SKM-1 treated with dmso at 0.1 percent for 144 hours (cell line): ENCODE measurements at regions not wholly inside any gene's neighbourhood (a gene's known extent, or its start where the extent isn't known, plus 50 kb on each side); places are given as distances from the start of the nearest gene placed in this dataset.
A peak's percentile ranks its signal among the peaks of the same experiment; 100 is the strongest.
"Not testable (repeated sequence)": the region's sequence is repeated elsewhere in the genome, so short reads cannot be mapped to it uniquely, and the experiment has no call there.

Experiments
- DNase-seq: peaks from one replicate; lab custom pipeline; 2025; ENCODE audit not compliant: unreplicated experiment; lab: John Stamatoyannopoulos, UW

DNA sequence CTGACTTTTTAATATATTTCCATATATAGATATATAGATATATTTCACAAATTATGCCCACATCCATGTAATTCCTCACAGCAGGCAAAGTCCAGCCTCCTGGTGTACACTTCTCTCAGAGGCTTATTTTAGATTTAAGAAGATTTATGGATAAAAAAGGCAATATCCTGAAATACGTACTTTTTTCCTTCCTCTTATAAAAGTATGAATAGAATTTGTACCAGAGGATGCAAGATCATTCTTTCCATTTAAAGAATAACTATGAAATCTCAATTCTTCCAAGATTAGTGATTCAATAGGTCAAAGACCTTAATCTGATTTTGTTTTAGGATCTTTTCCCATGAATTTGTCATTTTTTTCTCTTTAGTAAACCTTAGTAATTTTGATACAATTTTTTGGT, 597.9 kb upstream of the TBL1XR1 start:
- no peak for DNase-seq

DNA sequence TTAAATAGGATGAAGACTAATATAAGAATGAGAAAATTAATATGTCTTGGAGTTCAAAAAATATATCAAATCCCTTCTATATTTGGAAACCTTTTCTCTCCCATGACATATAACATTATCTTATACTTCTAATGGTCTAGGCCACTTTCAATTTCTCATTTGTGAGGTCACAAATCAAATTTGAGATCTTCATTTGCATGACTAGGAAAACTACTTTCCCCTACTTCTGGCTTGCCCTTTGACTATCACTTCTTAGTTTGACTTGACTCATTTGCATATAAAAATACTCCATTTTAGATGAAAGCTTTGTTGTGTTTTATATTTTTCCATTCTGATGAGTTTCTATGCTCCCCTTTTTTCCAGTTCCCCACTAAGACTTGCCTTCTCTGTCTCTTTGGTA, 598.6 kb upstream of the TBL1XR1 start:
- no peak for DNase-seq

DNA sequence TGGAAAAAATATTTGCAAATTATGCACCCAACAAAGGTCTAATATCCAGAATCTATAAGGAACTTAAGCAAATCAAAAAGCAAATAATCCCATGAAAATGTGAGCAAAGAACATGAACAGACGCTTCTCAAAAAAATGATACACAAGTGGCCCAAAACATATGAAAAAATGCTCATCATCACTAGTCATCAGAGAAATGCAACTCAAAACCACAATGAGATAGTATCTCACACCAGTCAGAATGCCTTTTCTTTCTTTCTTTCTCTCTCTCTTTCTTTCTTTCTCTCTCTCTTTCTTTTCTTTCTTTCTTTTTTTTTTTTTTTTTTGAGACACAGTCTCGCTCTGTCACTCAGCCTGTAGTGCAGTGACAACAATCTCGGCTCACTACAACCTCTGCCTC, 602.9 kb upstream of the TBL1XR1 start:
- DNase-seq: not testable (repeated sequence)

DNA sequence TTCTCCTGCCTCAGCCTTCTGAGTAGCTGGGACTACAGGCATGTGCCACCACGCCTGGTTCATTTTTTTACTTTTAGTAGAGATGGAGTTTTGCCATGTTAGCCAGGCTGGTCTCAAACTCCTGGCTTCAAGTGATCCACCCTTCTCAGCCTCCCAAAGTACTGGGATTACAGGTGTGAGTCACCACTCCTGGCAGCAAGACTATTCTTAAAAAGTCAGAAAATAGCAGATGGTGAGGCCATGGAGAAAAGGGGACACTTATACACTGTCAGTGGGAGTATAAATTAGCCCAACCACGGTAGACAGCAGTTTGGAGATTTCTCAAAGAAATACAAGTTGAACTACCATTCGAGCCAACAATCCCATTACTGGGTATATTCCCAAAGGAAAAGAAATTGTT, 603.3 kb upstream of the TBL1XR1 start:
- no peak for DNase-seq

DNA sequence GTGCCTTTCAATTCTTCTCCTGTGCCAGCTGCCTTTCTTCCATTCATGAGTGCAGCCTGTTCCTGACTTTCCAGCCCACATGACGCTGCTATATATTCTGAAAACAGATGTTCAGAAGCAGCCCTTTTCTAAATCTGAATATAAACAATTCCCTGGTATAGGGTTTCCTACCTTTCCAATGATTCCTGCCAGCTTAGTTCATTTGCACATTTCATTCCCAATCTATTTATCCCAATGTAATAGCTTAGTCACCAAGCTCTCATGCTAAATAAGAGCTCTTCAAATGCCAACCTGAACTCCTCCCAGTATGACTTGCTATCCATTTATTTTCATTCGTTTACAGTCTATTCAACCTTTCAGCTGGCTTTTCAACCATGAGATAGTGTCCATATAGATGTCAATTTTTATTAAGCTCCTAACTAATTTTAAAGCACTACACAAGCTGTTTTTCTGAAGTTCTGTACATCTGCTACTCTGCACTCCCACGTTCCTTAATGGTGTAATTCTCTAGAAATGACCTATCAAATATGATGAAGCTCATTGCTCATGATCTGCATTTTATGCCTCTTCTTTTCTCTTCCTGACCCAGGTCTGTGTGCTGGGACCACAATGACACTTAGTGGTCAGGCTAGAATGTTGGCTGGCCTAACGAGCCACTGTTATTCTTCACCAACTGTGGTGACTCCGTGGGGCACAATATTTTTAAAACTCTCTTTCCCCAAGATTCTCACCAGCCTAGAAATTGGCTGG, 605.0 kb upstream of the TBL1XR1 start:
- DNase-seq: no peak

DNA sequence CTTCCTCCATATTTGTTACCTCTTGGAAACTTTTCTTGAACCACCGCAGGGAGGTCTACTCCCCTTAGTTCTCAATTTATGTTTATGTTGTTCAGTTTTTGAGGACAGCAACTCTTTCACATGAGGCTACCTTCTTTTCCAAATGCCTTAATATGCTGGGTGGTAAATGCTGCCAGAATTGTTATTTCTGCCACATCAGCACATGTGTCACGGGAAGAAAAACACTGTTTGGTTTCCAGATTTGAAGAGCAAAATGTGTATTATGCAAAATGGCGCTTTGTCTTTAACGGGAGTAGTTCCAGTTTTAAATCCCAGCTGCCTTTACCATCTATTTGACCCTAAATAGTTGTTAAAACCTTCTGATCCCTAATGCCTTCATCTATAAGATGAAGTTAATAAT, 606.2 kb upstream of the TBL1XR1 start:
- DNase-seq: no peak

DNA sequence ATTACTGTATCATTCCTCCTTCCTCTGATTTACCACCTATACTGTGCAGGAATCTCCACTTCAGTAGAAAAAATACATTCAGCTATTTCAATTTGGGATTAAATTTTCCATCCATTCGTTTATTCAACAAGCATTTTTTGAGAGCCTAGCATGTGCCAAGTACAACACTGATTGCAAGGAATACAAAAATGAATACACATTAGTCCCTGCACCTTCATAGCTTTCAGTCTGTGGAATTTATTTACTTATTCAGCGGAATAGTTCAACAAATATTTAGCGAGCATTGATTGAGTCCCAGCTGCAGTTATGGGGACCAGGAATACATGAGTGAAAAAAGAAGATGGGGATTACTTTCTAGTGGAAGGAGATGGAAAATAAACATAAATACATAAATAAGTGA, 606.8 kb upstream of the TBL1XR1 start:
- DNase-seq: no peak

DNA sequence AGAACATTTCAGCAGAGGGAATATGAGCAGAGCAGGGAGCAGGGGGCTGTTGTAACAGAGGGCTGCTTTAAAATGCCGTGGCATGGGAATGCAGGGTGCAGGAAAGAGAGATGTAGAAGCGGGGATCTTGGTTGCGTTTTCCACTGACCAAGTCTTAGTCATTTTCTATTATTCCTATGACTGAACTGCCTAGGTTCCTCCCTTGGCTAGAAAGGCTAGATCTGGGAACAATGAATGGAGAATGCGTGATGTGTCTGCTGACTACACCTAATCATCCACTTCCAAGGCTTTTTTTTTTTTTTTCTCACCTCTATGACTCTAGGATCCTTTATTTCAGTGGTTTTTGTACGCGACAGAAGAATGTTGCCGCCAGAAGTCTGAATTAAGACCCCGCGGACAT, 607.4 kb upstream of the TBL1XR1 start:
- no peak for DNase-seq

DNA sequence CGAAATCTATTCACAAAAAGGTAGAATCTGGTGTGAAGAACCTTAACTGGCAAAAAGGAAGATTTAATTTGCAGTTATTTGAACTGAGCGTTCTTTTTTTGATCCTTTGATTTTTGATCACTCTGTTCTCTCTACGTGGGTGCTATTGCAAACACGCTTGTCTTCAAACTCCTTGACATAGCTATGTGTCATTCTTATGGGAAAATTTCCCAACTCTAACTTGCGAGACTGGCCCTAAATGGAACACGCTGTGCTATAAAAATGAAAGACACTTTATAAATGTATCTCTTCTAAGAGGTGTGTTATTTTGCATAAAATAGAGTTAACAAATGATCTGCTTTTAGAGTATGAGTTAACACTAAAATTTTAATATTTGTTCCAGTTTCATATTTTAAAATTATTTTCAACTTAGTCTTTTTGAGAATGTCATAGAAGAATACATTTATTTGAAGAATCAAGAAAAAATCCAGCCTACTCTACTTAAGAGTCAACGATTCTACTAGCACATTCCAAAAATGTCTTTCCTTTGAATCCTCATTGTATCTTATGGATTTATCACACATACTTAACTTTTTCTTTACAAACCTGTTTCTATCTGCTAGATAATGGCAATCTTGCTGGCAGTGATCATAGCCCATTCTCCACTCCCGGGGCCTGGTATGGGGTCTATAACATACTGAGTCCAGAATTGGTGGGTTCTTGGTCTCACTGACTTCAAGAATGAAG, 610.0 kb upstream of the TBL1XR1 start:
- DNase-seq: no peak

DNA sequence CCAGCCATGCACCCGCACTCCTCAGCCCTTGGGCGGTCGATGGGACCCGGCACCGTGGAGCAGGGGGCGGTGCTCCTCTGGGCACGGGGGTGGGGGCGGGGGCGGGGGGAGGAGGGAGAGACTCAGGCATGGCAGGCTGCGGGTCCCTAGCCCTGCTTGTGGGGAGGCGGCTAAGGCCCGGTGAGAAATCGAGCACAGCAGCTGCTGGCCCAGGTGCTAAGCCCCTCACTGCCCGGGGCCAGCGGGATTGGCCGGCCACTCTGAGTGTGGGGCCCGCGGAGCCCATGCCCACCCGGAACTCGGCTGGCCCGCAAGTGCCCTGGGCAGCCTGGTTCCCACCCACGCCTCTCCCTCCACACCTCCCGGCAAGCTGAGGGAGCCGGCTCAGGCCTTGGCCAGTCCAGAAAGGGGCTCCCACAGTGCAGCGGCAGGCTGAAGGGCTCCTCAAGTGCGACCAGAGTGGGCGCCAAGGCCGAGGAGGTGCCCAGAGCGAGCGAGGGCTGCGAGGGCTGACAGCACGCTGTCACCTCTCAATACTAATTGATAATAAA, 611.7 kb upstream of the TBL1XR1 start:
- not testable (repeated sequence) for DNase-seq

DNA sequence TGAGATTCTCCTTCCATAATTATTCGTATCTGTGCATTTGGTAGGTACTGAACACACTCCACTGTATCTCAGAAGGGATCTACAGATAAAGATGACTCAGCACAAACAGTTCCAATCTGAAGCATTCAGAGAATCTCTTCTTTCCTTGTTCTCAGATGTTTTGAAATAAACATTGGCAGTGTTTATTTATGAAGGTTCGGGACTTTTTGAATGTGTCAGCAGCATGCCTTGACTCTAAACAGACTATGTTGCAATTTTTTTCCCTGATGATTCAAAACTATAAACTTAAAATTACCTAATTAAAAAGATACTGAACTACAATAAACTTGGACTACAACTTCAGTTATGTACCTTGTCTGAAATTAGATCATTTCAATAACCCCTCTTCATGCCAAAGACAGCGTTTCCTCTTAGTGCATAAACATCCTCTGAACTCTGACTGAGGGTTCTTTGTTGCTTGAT, 612.9 kb upstream of the TBL1XR1 start:
- no peak for DNase-seq

DNA sequence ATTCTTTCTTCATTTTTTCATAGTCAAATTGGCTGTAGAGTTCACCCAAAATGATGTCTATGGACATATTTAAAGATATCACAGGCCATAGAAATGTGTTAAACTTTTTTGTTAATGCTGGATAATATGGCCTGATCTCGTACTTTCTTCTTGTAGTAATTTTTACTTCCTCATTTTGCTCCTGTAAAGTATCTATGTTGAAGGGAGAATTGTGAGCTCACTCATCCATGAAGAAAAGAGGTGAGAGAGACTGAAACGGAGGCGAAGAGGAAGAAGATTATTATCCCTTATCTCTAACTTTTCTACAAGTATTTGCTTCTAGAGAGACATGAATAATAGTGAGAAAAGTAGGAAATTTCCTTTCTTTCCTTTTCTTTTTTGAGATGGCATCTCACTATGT, 613.8 kb upstream of the TBL1XR1 start:
- peak; percentile 91 for DNase-seq

DNA sequence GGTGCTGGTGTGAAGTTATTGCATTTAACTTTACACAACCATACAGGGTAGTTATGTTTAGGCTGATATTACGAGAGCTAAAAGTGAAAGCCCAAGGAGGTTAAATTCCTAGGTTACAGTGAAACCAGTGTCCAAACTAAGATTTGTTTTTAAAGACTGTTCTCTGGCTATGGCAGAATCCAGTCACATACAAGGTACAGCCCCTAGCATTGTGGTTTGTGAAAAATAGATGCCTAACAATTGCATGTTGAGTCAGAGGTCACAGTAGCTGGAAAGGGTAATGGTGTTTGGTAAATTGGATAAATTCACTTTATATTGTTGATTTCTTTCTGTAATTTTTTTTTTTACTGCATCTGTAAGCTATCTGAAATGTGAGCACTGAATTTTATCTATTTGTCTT, 614.6 kb upstream of the TBL1XR1 start:
- DNase-seq: no peak

DNA sequence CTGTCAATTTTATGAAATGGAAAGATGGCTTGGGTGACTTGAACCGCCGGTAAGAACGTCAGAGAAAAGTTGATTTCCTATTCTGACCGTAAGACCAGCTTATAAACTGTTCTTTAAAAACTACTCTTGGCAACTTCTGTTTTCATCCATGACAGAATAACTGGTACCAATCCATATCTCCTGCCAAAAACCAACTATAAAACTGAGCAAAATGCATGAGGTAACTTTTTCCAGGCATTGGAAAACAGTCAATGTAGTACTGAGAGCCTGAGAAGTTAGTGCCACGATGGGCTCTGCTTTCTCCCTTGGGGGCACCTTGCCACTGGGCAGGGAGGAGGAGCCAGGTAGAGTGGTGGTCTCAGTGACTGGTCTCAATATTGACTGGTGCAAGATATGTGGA, 615.2 kb upstream of the TBL1XR1 start:
- no peak for DNase-seq

DNA sequence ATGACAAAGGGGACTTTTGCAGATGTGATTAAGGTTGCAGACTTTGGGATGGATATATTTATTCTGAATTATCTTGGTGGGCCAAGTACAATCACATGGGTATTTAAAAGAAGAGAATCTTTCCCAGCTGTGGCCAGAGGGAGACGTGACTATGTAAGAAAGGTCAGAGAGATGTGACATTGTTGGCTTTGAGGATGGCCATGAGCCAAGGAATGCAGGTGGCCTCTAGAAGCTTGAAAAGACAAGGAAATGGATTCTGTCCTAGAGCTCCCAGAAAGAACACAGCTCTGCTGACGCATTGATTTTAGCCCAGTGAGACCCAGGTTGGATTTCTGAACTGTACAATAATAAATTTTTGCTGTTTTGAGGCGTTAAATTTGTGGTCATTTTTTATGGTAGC, 616.0 kb upstream of the TBL1XR1 start:
- DNase-seq: no peak

DNA sequence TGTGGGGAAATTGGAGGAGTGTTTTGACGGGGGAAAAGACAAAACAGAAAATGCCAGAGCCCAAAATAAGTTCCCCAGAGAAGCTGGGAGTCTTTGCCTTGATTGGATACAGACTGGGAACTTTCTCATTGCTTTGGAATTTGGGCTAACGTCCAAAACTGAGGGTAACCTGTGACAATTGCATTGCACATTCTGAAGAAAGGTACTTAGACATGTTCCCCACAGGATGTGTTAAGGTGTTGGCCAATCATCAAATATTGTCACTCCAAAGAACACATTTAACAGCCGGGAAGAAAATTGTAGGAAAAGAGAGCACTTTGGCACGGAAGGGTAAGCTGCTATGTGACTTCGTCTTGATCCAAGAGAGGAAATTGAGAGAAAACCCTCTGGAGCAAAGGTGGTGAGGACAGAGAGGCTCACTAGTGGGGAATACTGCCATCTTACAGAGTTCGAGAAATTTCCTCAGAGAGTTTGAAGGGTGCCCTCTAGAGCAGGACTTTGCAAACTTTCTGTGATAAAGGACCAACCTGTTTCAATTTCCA, 619.5 kb upstream of the TBL1XR1 start:
- DNase-seq: no peak

DNA sequence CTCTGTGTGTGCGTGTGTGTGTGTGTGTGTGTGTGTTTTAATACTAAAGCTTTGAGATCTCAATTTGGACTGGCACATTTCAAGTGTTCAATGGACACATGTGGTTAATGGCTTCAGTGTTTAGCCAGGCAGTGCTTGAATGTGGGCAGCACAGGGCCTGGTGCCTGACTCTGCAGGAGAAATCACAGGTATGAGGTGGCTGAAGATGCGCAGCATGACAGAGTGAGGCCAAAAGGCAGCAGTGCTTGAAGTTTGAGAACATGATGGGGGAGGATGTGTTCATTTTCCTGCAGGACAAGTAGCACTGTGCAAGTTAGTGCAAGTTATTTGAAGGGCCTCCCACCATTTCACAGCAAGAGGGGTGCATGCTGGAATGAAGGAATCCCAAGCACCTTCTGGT, 620.5 kb upstream of the TBL1XR1 start:
- DNase-seq: no peak

DNA sequence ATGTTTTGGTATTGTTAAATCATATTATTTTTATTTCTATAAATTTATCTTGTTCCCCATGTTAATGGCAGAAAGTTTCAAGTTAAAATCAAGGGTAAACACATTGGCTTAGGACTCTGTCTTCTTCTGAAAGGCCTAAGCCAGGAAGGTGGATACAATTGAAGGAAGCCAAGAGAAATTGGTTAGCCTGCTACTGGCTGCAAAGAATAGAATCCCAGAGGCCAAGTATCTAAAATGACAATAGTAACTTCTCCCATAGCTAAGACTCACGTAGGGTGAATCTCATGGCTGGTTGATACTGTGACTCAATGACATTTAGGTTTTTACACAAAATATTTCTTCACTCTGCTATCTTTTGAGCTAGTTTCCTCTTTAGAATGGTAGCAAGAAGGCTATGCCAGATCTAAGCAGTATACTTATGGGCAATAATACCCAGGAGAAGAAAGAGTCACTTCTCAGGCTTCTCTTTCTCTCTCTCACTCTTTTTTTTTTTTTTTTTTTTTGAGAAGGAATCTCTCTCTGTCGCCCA, 621.5 kb upstream of the TBL1XR1 start:
- DNase-seq: no peak

DNA sequence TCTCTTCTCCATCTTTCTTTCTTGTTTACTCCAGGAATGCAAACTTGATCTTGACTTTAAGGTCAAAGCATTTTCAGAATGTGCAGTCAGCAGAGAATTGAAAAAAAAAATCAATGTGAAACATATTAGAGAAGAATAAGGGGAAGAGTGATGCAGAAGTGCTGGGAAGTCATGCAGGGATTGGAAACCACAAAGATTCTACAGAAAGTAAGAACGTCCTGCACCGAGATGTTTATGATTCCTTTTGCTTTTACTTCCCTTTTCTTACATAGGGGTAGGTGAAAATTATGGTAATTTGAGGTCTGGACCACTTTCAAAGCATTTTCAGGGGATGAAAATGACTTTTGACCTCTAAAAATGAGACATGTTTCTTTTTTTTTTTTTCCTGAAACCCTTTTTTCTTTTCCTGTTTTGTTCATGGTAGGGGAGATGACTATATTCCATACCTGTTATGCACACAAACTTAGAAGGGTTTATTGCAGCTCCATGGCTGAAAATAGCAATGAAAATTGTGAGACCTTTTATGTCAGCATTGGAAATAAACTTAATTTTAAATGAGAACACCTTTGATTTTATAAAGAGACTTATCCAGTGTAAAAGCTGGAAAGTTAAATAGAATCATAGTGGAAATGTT, 623.5 kb upstream of the TBL1XR1 start:
- peak; percentile 63 for DNase-seq

DNA sequence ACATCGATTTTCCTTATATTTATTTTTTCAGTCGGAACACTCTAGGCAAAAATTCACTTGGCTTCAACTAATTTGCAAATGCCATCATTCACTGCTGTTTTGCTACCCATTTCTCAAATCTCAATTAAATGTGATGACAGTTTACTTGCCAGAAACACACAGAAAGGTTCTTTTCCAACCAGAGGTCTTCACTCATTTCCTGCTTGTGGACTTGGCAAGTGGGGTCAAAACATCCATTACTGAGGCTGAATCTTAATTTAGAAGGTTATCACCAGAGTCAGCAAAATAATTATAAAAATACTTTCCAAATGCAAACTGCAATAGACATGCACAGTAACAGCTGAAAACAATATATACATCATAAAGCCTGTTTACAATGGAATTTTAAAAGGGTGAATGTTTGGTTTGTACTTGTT, 625.4 kb upstream of the TBL1XR1 start:
- DNase-seq: no peak

DNA sequence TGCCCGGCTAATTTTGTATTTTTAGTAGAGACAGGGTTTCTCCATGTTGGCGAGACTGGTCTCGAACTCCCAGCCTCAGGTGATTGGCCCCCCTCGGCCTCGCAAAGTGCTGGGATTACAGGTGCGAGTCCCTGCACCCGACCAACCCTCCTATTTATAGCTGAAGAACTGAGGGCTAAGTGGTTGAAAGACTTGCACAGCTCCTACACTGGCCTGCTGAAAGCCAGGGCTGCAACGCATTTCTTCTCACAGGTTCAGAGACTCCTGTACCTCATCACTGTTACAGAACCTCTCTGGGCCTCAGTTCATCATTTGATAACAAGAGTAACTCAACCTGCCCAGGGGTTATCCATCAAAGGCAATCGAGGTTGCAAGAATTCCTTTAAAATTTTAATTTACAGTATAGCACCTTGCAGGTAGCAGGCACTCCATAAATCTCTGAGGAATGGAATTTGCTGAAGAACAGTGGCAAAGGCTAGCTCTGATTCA, 626.5 kb upstream of the TBL1XR1 start:
- DNase-seq: no peak
